Panc1 (cell line): ENCODE measurements at regions not wholly inside any gene's neighbourhood (a gene's known extent, or its start where the extent isn't known, plus 50 kb on each side); places are given as distances from the start of the nearest gene placed in this dataset.

Source experiments
- ATAC-seq: fragments of 200-7000 bp; cut with Tn5 transposase; 2 replicates; pipeline ENCODE4 v1.9.1; 2020; ENCODE audit warnings: mild to moderate bottlenecking, moderate library complexity
- BruUV-seq: library from RNA; stranded (reverse); fragments of 400-500 nt; replicated peaks from 2 replicates; lab custom pipeline; 2021; lab: Mats Ljungman, UMichigan
- CTCF ChIA-PET: fragments of 300-600 bp; sonication (Branson Sonifier 250); formaldehyde crosslinking; loops from one replicate; lab custom pipeline; 2022; ENCODE audit warnings: antibody characterized with exemption; lab: Charles Lee
- POLR2A ChIA-PET: fragments of 300-600 bp; sonication (Branson Sonifier 250); formaldehyde crosslinking; loops from one replicate; lab custom pipeline; 2022; ENCODE audit warnings: antibody characterized with exemption; lab: Charles Lee
- DNase-seq: peaks from one replicate; pipeline ENCODE4 v3.0.0-alpha.2; 2010; ENCODE audit warnings: low read depth, low spot score
- H3K27ac ChIP-seq: 2 replicates; pipeline ENCODE4 v1.5.1; 2011; ENCODE audit warnings: mild to moderate bottlenecking, low read length, inconsistent platforms
- H3K27me3 ChIP-seq: fragments of 200-500 bp; sonication (Bioruptor generic); 2 replicates; pipeline ENCODE4 v1.6.0; 2014; ENCODE audit warnings: low read length, inconsistent platforms; ENCODE audit not compliant: control insufficient read depth, insufficient read depth
- H3K36me3 ChIP-seq: fragments of 200-500 bp; sonication (Bioruptor generic); 2 replicates; pipeline ENCODE4 v1.5.1; 2014; ENCODE audit warnings: inconsistent platforms, mild to moderate bottlenecking, low read length, moderate library complexity; ENCODE audit not compliant: control insufficient read depth, insufficient read depth
- H3K4me1 ChIP-seq: 2 replicates; pipeline ENCODE4 v1.5.1; 2011; ENCODE audit warnings: inconsistent platforms, mild to moderate bottlenecking, low read length, moderate library complexity; ENCODE audit not compliant: control insufficient read depth, insufficient read depth
- H3K4me3 ChIP-seq, 2 experiments: 2 replicates each; pipeline ENCODE4 v1.5.1; 2011 to 2012; ENCODE audit warnings: low read depth in 2 of 2, low read length in 2 of 2, mild to moderate bottlenecking in 2 of 2, inconsistent platforms in 1 of 2, moderate library complexity in 1 of 2
- H3K9me3 ChIP-seq: fragments of 200-500 bp; sonication (Bioruptor generic); 2 replicates; pipeline ENCODE4 v1.5.1; 2014; ENCODE audit warnings: low read depth, mild to moderate bottlenecking, inconsistent platforms, low read length, moderate library complexity; ENCODE audit not compliant: control insufficient read depth, insufficient read depth
- POLR2AphosphoS5 ChIP-seq: IDR thresholded peaks from 2 replicates; pipeline ENCODE4 v1.6.1; 2012; ENCODE audit warnings: mild to moderate bottlenecking, low read depth, low read length, moderate library complexity
- SIN3A ChIP-seq: IDR thresholded peaks from 2 replicates; pipeline ENCODE4 v1.6.1; 2012; ENCODE audit warnings: low read depth, mild to moderate bottlenecking, low read length, moderate library complexity, borderline replicate concordance; ENCODE audit not compliant: insufficient read depth
- TCF7L2 ChIP-seq: IDR thresholded peaks from 2 replicates; pipeline ENCODE4 v1.6.1; 2011; ENCODE audit warnings: mild to moderate bottlenecking, low read depth, low read length, inconsistent platforms
- in situ Hi-C: cut with HindIII; loops from 2 replicates; pipeline ENCODE4 v1.10.0; 2016; ENCODE audit warnings: low sequenced_read_pairs, low pct_unique_long_range_greater_than_20kb
- intact Hi-C: fragments of 100-400 bp; cut with micrococcal nuclease; formaldehyde crosslinking; loops from one replicate; pipeline ENCODE4 v1.10.0; 2022; ENCODE audit not compliant: unreplicated experiment
- TF ChIP-seq, protein P1 (sequence below), 2 experiments: IDR thresholded peaks; 2 replicates each; pipeline ENCODE4 v1.6.1; 2011 to 2012; ENCODE audit warnings: low read depth in 2 of 2, control low read depth in 1 of 2, low read length in 1 of 2, mild to moderate bottlenecking in 1 of 2, moderate library complexity in 1 of 2; ENCODE audit not compliant: insufficient read depth in 1 of 2
- TF ChIP-seq, protein P2 (sequence below): fragments of 450-650 bp; IDR thresholded peaks from 2 replicates; pipeline ENCODE4 v1.5.1; 2017; ENCODE audit warnings: mild to moderate bottlenecking

GRCh38 chr2:212713681-212714080 is 175.1 kb upstream of the ERBB4 start:
- Histone ChIP-seq H3K27me3 (no peaks in the 10 kb centered on the region), H3K4me3 (no peak overlapping the region), H3K27ac (no peak overlapping the region), H3K9me3 (no peaks in the 10 kb centered on the region), H3K36me3 (no peaks in the 10 kb centered on the region), H3K4me1 (no peaks in the 10 kb centered on the region; the same call in 1 of the 2 replicates)
- no TSS peak for BruUV-seq
- intact Hi-C loops (no loop called here), in situ Hi-C loops (no loop called here)
- TF ChIP-seq, protein P1, sequence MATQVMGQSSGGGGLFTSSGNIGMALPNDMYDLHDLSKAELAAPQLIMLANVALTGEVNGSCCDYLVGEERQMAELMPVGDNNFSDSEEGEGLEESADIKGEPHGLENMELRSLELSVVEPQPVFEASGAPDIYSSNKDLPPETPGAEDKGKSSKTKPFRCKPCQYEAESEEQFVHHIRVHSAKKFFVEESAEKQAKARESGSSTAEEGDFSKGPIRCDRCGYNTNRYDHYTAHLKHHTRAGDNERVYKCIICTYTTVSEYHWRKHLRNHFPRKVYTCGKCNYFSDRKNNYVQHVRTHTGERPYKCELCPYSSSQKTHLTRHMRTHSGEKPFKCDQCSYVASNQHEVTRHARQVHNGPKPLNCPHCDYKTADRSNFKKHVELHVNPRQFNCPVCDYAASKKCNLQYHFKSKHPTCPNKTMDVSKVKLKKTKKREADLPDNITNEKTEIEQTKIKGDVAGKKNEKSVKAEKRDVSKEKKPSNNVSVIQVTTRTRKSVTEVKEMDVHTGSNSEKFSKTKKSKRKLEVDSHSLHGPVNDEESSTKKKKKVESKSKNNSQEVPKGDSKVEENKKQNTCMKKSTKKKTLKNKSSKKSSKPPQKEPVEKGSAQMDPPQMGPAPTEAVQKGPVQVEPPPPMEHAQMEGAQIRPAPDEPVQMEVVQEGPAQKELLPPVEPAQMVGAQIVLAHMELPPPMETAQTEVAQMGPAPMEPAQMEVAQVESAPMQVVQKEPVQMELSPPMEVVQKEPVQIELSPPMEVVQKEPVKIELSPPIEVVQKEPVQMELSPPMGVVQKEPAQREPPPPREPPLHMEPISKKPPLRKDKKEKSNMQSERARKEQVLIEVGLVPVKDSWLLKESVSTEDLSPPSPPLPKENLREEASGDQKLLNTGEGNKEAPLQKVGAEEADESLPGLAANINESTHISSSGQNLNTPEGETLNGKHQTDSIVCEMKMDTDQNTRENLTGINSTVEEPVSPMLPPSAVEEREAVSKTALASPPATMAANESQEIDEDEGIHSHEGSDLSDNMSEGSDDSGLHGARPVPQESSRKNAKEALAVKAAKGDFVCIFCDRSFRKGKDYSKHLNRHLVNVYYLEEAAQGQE (IDR thresholded peaks at IDR 0.05; ENCODE audit: insufficient read depth in 1 of 2, low read depth in 2 of 2, low read length in 1 of 2): no peak
- TF ChIP-seq TCF7L2 (no peak), SIN3A (no peak), POLR2AphosphoS5 (no peak)
- TF ChIP-seq, protein P2, sequence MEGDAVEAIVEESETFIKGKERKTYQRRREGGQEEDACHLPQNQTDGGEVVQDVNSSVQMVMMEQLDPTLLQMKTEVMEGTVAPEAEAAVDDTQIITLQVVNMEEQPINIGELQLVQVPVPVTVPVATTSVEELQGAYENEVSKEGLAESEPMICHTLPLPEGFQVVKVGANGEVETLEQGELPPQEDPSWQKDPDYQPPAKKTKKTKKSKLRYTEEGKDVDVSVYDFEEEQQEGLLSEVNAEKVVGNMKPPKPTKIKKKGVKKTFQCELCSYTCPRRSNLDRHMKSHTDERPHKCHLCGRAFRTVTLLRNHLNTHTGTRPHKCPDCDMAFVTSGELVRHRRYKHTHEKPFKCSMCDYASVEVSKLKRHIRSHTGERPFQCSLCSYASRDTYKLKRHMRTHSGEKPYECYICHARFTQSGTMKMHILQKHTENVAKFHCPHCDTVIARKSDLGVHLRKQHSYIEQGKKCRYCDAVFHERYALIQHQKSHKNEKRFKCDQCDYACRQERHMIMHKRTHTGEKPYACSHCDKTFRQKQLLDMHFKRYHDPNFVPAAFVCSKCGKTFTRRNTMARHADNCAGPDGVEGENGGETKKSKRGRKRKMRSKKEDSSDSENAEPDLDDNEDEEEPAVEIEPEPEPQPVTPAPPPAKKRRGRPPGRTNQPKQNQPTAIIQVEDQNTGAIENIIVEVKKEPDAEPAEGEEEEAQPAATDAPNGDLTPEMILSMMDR: no peak
- DNase-seq (no peak), ATAC-seq (no peak)
- ChIA-PET POLR2A (no interaction called here), CTCF (no interaction called here)

DNA sequence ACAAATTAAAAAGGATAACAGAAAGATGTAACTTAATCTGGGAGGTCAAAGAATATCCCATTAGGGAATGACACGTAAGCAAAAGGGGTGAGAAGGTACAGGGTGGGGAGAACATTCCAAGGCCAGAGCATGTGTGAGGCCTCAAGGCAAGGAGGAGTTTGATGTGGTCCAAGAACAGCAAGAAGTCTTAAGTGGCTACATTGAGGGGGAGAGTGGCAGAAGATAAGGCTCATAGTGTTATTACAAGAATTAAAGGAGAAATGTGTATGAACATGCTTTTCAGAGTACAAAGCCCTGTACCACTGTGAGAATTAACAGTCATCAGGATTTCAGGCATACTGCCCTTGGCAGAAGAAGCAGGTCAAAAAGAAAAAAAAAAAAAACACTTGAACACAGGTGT is 174.4 kb upstream of the ERBB4 start:
- no peaks in the 10 kb centered on the region for H3K27me3 ChIP-seq
- H3K36me3 ChIP-seq: no peaks in the 10 kb centered on the region
- no peak overlapping the region for H3K4me3 ChIP-seq
- no peak for TF ChIP-seq SIN3A
- TF ChIP-seq, protein P2: no peak
- no peak for TF ChIP-seq TCF7L2
- TF ChIP-seq POLR2AphosphoS5: no peak
- TF ChIP-seq, protein P1 (IDR thresholded peaks at IDR 0.05; ENCODE audit: insufficient read depth in 1 of 2, low read depth in 2 of 2, low read length in 1 of 2): no peak
- in situ Hi-C loops (no loop called here), intact Hi-C loops (no loop called here)
- BruUV-seq: no TSS peak
- no peak overlapping the region for H3K27ac ChIP-seq
- H3K4me1 ChIP-seq: no peaks in the 10 kb centered on the region; the same call in 1 of the 2 replicates
- no peaks in the 10 kb centered on the region for H3K9me3 ChIP-seq
- CTCF ChIA-PET: no interaction called here
- DNase-seq (no peak), ATAC-seq (no peak)
- POLR2A ChIA-PET: no interaction called here
